H9 (cell line): ENCODE measurements at regions not wholly inside any gene's neighbourhood (a gene's known extent, or its start where the extent isn't known, plus 50 kb on each side); places are given as distances from the start of the nearest gene placed in this dataset.

Experiments used
- DNase-seq: peaks from one replicate; pipeline ENCODE4 v3.0.0-alpha.2; 2017
- H2AFZ ChIP-seq: one replicate; pipeline ENCODE4 v1.6.1; 2013; ENCODE audit warnings: mild to moderate bottlenecking, low read length, control low read depth, moderate library complexity
- H2AK5ac ChIP-seq: 2 replicates; pipeline ENCODE4 v1.6.1; 2013; ENCODE audit warnings: low read length, control low read depth, mixed read lengths; ENCODE audit not compliant: insufficient read length
- H2BK120ac ChIP-seq: one replicate; pipeline ENCODE4 v1.6.1; 2013; ENCODE audit warnings: low read depth, mild to moderate bottlenecking, low read length, control low read depth, inconsistent platforms; ENCODE audit not compliant: poor library complexity, severe bottlenecking
- H2BK12ac ChIP-seq: 2 replicates; pipeline ENCODE4 v1.6.1; 2013; ENCODE audit warnings: low read length, control low read depth, mixed read lengths, low read depth; ENCODE audit not compliant: insufficient read length
- H2BK15ac ChIP-seq: 2 replicates; pipeline ENCODE4 v1.6.1; 2013; ENCODE audit warnings: low read depth, low read length, control low read depth
- H2BK20ac ChIP-seq: one replicate; pipeline ENCODE4 v1.6.1; 2013; ENCODE audit warnings: low read depth, mild to moderate bottlenecking, low read length, control low read depth, inconsistent platforms; ENCODE audit not compliant: poor library complexity, severe bottlenecking
- H2BK5ac ChIP-seq: 2 replicates; pipeline ENCODE4 v1.6.1; 2013; ENCODE audit warnings: low read length, control low read depth, mixed read lengths; ENCODE audit not compliant: insufficient read length
- H3K14ac ChIP-seq: 2 replicates; pipeline ENCODE4 v1.6.1; 2013; ENCODE audit warnings: low read length, control low read depth; ENCODE audit not compliant: insufficient read depth
- H3K18ac ChIP-seq: 2 replicates; pipeline ENCODE4 v1.6.1; 2013; ENCODE audit warnings: low read depth, mild to moderate bottlenecking, mixed read lengths, low read length, control low read depth; ENCODE audit not compliant: insufficient read length
- H3K23ac ChIP-seq: 2 replicates; pipeline ENCODE4 v1.6.1; 2013; ENCODE audit warnings: low read length, control low read depth, mixed read lengths, low read depth; ENCODE audit not compliant: insufficient read length
- H3K23me2 ChIP-seq: 2 replicates; pipeline ENCODE4 v1.6.1; 2013; ENCODE audit warnings: low read depth, mild to moderate bottlenecking, mixed read lengths, low read length, control low read depth; ENCODE audit not compliant: insufficient read length, poor library complexity, severe bottlenecking
- H3K27ac ChIP-seq: 2 replicates; pipeline ENCODE4 v1.5.1; 2013; ENCODE audit warnings: low read length, control low read depth, mixed read lengths, low read depth; ENCODE audit not compliant: insufficient read length
- H3K27me3 ChIP-seq: 2 replicates; pipeline ENCODE4 v1.6.1; 2013; ENCODE audit warnings: low read length, control low read depth, inconsistent platforms; ENCODE audit not compliant: insufficient read depth
- H3K4ac ChIP-seq: 2 replicates; pipeline ENCODE4 v1.6.1; 2013; ENCODE audit warnings: low read depth, mild to moderate bottlenecking, control low read depth, inconsistent platforms, low read length, moderate library complexity
- H3K4me1 ChIP-seq: 2 replicates; pipeline ENCODE4 v1.6.1; 2013; ENCODE audit warnings: low read length, control low read depth, inconsistent platforms; ENCODE audit not compliant: insufficient read depth
- H3K4me2 ChIP-seq: 2 replicates; pipeline ENCODE4 v1.6.1; 2013; ENCODE audit warnings: low read length, control low read depth, mixed read lengths; ENCODE audit not compliant: insufficient read length, insufficient read depth
- H3K56ac ChIP-seq: 2 replicates; pipeline ENCODE4 v1.6.1; 2013; ENCODE audit warnings: low read depth, mild to moderate bottlenecking, mixed read lengths, low read length, control low read depth; ENCODE audit not compliant: insufficient read length
- H3K79me1 ChIP-seq: 2 replicates; pipeline ENCODE4 v1.6.1; 2013; ENCODE audit warnings: low read depth, mild to moderate bottlenecking, moderate library complexity, low read length, control low read depth, inconsistent platforms; ENCODE audit not compliant: insufficient read depth, poor library complexity, severe bottlenecking
- H3K79me2 ChIP-seq: 2 replicates; pipeline ENCODE4 v1.6.1; 2013; ENCODE audit warnings: low read length, control low read depth, inconsistent platforms; ENCODE audit not compliant: insufficient read depth
- H3K9ac ChIP-seq: 2 replicates; pipeline ENCODE4 v1.6.1; 2013; ENCODE audit warnings: low read length, control low read depth, mixed read lengths; ENCODE audit not compliant: insufficient read length; ENCODE audit errors: extremely low read depth
- H3K9me3 ChIP-seq: one replicate; pipeline ENCODE4 v1.6.1; 2013; ENCODE audit warnings: low read depth, low read length, inconsistent platforms; ENCODE audit not compliant: control insufficient read depth
- H3T11ph ChIP-seq: one replicate; pipeline ENCODE4 v1.6.1; 2013; ENCODE audit warnings: mild to moderate bottlenecking, low read length, control low read depth, inconsistent platforms
- H4K20me1 ChIP-seq: one replicate; pipeline ENCODE4 v1.6.1; 2013; ENCODE audit not compliant: control insufficient read depth, insufficient read length, insufficient read depth
- H4K5ac ChIP-seq: 2 replicates; pipeline ENCODE4 v1.6.1; 2013; ENCODE audit warnings: low read depth, mild to moderate bottlenecking, mixed read lengths, low read length, control low read depth; ENCODE audit not compliant: insufficient read length
- H4K8ac ChIP-seq: replicated peaks from 2 replicates; pipeline ENCODE4 v1.6.1; 2013; ENCODE audit warnings: low read length, control low read depth, mixed read lengths, low read depth; ENCODE audit not compliant: insufficient read length
- H4K91ac ChIP-seq: 2 replicates; pipeline ENCODE4 v1.6.1; 2013; ENCODE audit warnings: low read depth, mild to moderate bottlenecking, moderate library complexity, mixed read lengths, low read length, control low read depth; ENCODE audit not compliant: insufficient read length
- H3K27ac Mint-ChIP-seq, 3 experiments: 2 replicates in 2 of 3; 3 replicates in 1 of 3; pipeline ENCODE4 v1.8.0; 2020 to 2021; ENCODE audit warnings: mixed read lengths in 3 of 3, mild to moderate bottlenecking in 1 of 3, moderate library complexity in 1 of 3
- H3K27me3 Mint-ChIP-seq: 2 replicates; pipeline ENCODE4 v1.8.0; 2021; ENCODE audit warnings: low read depth, mild to moderate bottlenecking, moderate library complexity, mixed read lengths
- H3K36me3 Mint-ChIP-seq, 3 experiments: 2 replicates in 2 of 3; 3 replicates in 1 of 3; pipeline ENCODE4 v1.8.0; 2020 to 2021; ENCODE audit warnings: low read depth in 3 of 3, mixed read lengths in 3 of 3; ENCODE audit not compliant: insufficient read depth in 1 of 3
- H3K4me1 Mint-ChIP-seq, 2 experiments: 2 replicates each; pipeline ENCODE4 v1.8.0; 2020; ENCODE audit warnings: mixed read lengths in 2 of 2
- H3K4me3 Mint-ChIP-seq, 2 experiments: 2 replicates in 1 of 2; 3 replicates in 1 of 2; pipeline ENCODE4 v1.8.0; 2020 to 2021; ENCODE audit warnings: mild to moderate bottlenecking in 2 of 2, mixed read lengths in 2 of 2, moderate library complexity in 1 of 2
- H3K9me3 Mint-ChIP-seq, 2 experiments: 2 replicates in 1 of 2; 3 replicates in 1 of 2; pipeline ENCODE4 v1.8.0; 2020; ENCODE audit warnings: mild to moderate bottlenecking in 2 of 2, mixed read lengths in 2 of 2, moderate library complexity in 1 of 2
- CTCF ChIP-seq: fragments of 200-600 bp; sonication (generic); conservative IDR thresholded peaks from 3 replicates; pipeline ENCODE4 v1.8.0; 2021; ENCODE audit warnings: antibody characterized with exemption, mild to moderate bottlenecking
- WGBS: extraction: QIAGEN DNeasy Blood & Tissue Kit; methylation state at CpG from one replicate; pipeline ENCODE4 v1.1.7; 2013; ENCODE audit warnings: missing lambda C conversion rate, low lambda C conversion rate, mixed read lengths; ENCODE audit not compliant: insufficient read length; ENCODE audit errors: extremely low coverage; 5-methylcytosine and 5-hydroxymethylcytosine counted together

GRCh38 chr7:80018941-80019808, 115.5 kb upstream of the GNAI1 start:
- DNase-seq = peak; percentile 71
- Histone ChIP-seq H3K9me3 (no peaks in the 10 kb centered on the region), H2BK12ac (no peak overlapping the region), H3K27me3 (no peaks in the 10 kb centered on the region), H2BK15ac (no peak overlapping the region), H2AK5ac (no peak overlapping the region), H3K18ac (no peak overlapping the region), H3K56ac (no peak overlapping the region), H3K23me2 (no peaks in the 10 kb centered on the region), H4K8ac (no peak overlapping the region), H2BK120ac (peak overlapping the region; percentile 61), H3K79me2 (no peaks in the 10 kb centered on the region), H3K23ac (no peak overlapping the region), H3T11ph (no peak overlapping the region), H3K4me1 (no peaks in the 10 kb centered on the region), H2AFZ (no peak overlapping the region), H4K5ac (no peak overlapping the region), H3K9ac (no peak overlapping the region), H2BK5ac (no peak overlapping the region), H4K91ac (no peak overlapping the region), H3K14ac (no peak overlapping the region), H3K27ac (no peak overlapping the region), H4K20me1 (no peaks in the 10 kb centered on the region), H2BK20ac (no peak overlapping the region), H3K4me2 (no peak overlapping the region), H3K79me1 (no peaks in the 10 kb centered on the region), H3K4ac (no peak overlapping the region)
- peak; percentile 93 for TF ChIP-seq CTCF
- H3K9me3 Mint-ChIP-seq = peaks cover 7% of the 10 kb centered on the region in 2 experiments; a peak in 4 of 5 replicates
- peaks cover 0 to 7% (median 0%) of the 10 kb centered on the region in 3 experiments; a peak in 3 of 7 replicates for H3K36me3 Mint-ChIP-seq
- H3K4me3 Mint-ChIP-seq = no peak overlapping the region
- no CpG with 5 or more reads among the region's 9 CpGs for WGBS
- no peaks in the 10 kb centered on the region for H3K27me3 Mint-ChIP-seq
- no peak overlapping the region for H3K27ac Mint-ChIP-seq
- H3K4me1 Mint-ChIP-seq = peaks cover 6 to 7% of the 10 kb centered on the region in 2 experiments
